ENCODE measurements at regions not wholly inside any gene's neighbourhood (a gene's known extent, or its start where the extent isn't known, plus 50 kb on each side); places are given as distances from the start of the nearest gene placed in this dataset.
"Not testable (repeated sequence)": the region's sequence is repeated elsewhere in the genome, so short reads cannot be mapped to it uniquely, and the experiment has no call there.

DNA sequence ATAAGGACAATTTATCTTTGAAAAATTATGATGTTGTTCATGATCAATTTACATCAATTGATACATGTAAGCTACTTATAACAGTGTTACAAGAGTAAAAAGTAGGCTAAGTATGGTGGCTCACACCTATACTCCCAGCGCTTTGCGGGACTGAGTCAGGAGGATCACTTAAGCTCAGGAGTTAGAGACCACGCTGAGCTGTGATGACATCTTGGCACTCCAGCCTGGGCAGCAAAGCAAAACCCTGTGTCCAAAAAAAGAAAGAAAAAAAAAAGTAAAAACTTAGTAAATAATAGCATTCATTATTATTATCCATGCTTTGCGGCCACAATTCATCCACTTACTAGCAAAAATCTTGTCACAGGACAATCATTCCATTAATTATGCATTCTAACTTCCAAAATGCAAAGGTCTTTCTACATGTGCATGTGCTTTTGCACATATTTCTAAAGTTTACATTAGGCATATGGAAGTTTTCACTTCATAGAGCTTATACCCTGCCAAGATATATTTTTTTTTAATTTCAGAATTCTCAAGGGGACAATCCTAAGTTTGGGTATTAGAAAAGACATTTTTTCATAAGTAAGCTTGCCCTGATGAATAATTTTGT, 243.3 kb upstream of the RARB start:
- TF ChIP-seq, protein P1, sequence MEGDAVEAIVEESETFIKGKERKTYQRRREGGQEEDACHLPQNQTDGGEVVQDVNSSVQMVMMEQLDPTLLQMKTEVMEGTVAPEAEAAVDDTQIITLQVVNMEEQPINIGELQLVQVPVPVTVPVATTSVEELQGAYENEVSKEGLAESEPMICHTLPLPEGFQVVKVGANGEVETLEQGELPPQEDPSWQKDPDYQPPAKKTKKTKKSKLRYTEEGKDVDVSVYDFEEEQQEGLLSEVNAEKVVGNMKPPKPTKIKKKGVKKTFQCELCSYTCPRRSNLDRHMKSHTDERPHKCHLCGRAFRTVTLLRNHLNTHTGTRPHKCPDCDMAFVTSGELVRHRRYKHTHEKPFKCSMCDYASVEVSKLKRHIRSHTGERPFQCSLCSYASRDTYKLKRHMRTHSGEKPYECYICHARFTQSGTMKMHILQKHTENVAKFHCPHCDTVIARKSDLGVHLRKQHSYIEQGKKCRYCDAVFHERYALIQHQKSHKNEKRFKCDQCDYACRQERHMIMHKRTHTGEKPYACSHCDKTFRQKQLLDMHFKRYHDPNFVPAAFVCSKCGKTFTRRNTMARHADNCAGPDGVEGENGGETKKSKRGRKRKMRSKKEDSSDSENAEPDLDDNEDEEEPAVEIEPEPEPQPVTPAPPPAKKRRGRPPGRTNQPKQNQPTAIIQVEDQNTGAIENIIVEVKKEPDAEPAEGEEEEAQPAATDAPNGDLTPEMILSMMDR (IDR thresholded peaks at IDR 0.05; ENCODE audit: extremely low read depth, missing control alignments) = no peak
- DNase-seq (ENCODE audit: low spot score) = no peak

DNA sequence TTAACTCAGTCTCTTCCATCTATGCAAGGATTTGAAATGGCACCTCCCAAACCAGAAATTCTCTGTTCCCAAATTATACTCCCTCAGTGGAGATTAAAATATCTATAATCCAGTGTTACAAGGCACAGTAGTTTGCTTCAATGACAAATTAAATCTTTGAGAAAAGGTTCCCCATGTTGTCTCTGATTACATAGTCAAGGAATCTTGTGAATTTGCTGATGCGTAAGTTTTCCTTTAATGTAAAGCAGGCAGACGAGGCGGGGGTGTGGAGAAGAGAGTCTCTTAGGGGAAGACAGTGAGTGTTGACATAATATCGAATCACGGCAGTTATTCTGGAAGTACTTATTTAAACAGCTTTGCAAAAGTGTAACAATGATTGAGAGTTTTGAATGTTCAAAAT, 236.4 kb upstream of the RARB start:
- no peak for DNase-seq (ENCODE audit: low spot score)
- TF ChIP-seq, protein P1 (IDR thresholded peaks at IDR 0.05; ENCODE audit: extremely low read depth, missing control alignments) = no peak

DNA sequence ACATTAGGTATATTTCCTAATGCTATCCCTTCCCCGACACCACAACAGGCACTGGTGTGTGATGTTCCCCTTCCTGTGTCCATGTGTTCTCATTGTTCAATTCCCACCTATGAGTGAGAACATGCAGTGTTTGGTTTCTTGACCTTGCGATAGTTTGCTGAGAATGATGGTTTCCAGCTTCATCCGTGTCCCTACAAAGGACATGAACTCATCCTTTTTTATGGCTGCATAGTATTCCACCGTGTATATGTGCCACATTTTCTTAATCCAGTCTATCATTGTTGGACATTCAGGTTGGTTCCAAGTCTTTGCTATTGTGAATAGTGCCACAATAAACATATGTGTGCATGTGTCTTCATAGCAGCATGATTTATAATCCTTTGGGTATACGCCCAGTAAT, 228.5 kb upstream of the RARB start:
- DNase-seq (ENCODE audit: low spot score) = not testable (repeated sequence)

DNA sequence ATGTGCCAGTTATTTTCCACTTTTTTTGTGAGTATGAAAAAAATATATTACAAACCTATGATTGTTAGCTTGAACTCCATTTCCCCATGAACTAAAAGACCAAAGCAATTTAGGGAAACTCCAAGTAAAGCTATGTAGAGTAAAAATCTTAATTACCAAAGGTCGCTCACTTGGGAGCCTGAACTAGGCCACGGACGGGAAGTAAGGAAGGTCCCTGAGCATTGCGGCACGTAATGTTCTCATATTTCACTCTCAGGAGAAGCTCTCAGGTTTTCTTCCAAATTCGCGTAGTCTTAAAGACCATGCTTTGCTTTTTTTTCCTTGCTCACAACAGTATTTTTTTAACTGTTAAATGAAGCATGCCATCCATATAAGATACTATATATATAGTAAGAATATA, 215.3 kb upstream of the RARB start:
- DNase-seq (ENCODE audit: low spot score) = no peak
- TF ChIP-seq, protein P1 (IDR thresholded peaks at IDR 0.05; ENCODE audit: extremely low read depth, missing control alignments) = no peak

DNA sequence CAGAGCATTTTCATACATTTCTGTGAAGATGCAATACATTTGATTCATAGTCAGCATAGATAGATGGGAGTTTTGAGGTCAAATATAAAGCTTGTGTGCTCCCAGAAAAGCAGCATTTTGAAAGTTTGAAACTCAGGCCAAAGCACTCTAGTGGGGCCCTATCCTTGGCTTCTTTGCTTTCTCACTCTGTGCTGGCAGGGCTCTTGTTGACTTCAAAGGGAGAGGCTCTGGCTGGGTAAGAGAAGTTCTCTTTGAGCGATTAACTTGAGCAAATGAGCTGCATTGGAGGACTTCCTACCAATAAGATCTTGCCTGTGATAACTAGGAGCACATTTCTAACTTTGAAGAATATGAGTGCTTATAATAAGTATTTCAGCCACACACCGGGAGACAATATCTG, 214.0 kb upstream of the RARB start:
- TF ChIP-seq, protein P1 (IDR thresholded peaks at IDR 0.05; ENCODE audit: extremely low read depth, missing control alignments) = no peak

DNA sequence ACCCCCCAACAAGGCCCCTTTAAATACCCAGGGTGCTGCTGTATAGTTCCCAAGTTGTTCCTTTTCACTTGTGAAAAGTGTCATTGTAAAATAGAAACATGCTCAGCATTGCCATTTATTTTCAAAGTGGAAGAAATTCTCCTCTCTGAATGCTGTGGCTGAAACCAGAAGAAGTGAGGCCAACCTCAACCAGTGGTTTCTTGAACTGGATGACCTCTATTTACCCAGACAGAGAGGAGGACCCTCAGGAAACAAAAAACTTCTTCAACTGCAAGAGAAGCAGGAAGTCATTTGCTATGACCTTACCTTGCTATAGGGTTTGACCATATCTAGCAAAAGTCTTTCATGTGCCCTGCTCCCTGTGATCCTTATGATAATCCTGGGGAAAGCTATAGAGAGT, 209.7 kb upstream of the RARB start:
- DNase-seq (ENCODE audit: low spot score) = no peak
- TF ChIP-seq, protein P1 (IDR thresholded peaks at IDR 0.05; ENCODE audit: extremely low read depth, missing control alignments) = no peak

More for the DNA sequence above, 214.0 kb upstream of the RARB start:
- no peak for DNase-seq (ENCODE audit: low spot score)

DNA sequence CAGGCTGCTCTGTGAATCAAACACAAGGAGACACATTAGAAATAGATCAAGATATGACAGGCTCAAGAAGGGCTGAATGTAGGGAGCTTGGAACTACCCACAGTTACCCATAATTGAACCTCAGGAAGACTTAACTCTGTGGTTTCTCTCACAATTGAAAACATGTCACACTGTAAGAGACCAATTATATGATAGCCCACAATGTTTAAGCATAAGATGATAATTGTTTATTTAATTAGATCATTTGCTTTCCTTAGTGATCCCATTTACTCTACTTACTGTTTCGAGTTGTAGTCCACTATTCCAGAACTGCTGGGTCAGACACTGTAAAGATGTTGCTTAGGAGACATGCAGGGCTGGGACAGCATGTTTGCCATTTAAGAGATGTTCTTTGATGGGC, 201.3 kb upstream of the RARB start:
- no peak for DNase-seq (ENCODE audit: low spot score)
- TF ChIP-seq, protein P1 (IDR thresholded peaks at IDR 0.05; ENCODE audit: extremely low read depth, missing control alignments) = no peak

DNA sequence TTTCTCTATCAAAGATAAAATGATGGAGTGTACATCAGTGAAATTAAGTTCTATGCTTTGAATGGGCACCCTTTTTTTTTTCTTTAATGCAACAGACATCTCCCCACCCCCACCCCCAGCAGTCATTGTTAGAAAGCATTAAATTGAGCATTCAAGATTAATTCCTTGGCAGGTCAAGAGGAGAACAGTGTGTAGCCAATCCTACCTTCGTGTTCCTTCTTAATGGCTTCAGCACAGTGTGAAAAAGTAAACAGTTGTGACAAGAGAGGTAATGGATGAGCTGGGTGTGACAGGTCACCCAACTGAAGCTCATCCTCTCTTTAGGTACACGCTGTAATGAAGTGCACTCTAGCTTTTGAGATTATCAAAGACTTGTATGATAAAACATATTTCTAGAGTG, 198.5 kb upstream of the RARB start:
- TF ChIP-seq, protein P1 (IDR thresholded peaks at IDR 0.05; ENCODE audit: extremely low read depth, missing control alignments) = no peak
- no peak for DNase-seq (ENCODE audit: low spot score)

All from GM20000 (cell line).